Astrocyte of the spinal cord (primary cell): ENCODE measurements at regions not wholly inside any gene's neighbourhood (a gene's known extent, or its start where the extent isn't known, plus 50 kb on each side); places are given as distances from the start of the nearest gene placed in this dataset.
"Not testable (repeated sequence)": the region's sequence is repeated elsewhere in the genome, so short reads cannot be mapped to it uniquely, and the experiment has no call there.

ENCODE experiments used
- DNase-seq: peaks from one replicate; pipeline ENCODE4 v3.0.0; 2011; ENCODE audit warnings: low read depth, low spot score
- H3K4me3 ChIP-seq: 2 replicates; pipeline ENCODE4 v1.5.1; 2011; ENCODE audit warnings: low read depth, mild to moderate bottlenecking, low read length, moderate library complexity
- CTCF ChIP-seq: IDR thresholded peaks from 2 replicates; pipeline ENCODE4 v1.5.1; 2012; ENCODE audit warnings: low read depth, mild to moderate bottlenecking, low read length, inconsistent platforms
- in situ Hi-C: cut with HindIII; loops from 2 replicates; pipeline ENCODE4 v1.10.0; 2017; ENCODE audit warnings: low sequenced_read_pairs

GRCh38 chr4:103402198-103402597 is 204.1 kb upstream of the CENPE start:
- no peak for DNase-seq
- no peak for TF ChIP-seq CTCF
- no peak overlapping the region for H3K4me3 ChIP-seq
- in situ Hi-C loops, result no loop called here

GRCh38 chr4:103400405-103400804 is 202.3 kb upstream of the CENPE start:
- peak; percentile 30 for DNase-seq
- in situ Hi-C loops, result no loop called here
- TF ChIP-seq CTCF, result no peak
- no peak overlapping the region for H3K4me3 ChIP-seq

- H3K4me3 ChIP-seq, result no peak overlapping the region
- DNase-seq, result no peak
- TF ChIP-seq CTCF, result no peak
- in situ Hi-C loops, result no loop called here
These were observed 199.4 kb upstream of the CENPE start for GRCh38 chr4:103397541-103397940.

GRCh38 chr4:103387508-103388011 is 189.4 kb upstream of the CENPE start:
- H3K4me3 ChIP-seq, DNase-seq, in situ Hi-C loops: not testable (repeated sequence)

GRCh38 chr4:103385565-103385964 is 187.4 kb upstream of the CENPE start:
- DNase-seq, in situ Hi-C loops, H3K4me3 ChIP-seq: not testable (repeated sequence)

DNA sequence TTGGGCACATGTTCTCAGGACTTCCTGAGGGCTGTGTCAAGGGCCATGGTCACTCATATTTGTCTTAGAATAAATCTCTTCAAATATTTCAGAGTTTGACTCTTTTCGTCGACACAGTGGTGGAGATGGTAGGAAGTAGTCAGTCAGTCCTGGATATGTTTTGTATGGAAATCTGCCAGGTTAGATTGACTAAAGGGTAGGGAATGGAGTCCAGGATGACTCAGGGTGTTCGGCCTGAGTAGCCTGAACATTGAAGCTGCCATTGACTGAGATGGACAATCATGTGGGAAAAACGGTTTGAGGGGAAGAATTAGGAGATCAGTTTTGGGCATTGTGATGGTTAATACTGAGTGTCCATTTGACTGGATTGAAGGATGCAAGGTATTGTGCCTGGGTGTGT is 177.1 kb upstream of the CENPE start:
- peak; percentile 74 for DNase-seq
- no peak for TF ChIP-seq CTCF
- in situ Hi-C loops, result no loop called here
- no peak overlapping the region for H3K4me3 ChIP-seq

DNA sequence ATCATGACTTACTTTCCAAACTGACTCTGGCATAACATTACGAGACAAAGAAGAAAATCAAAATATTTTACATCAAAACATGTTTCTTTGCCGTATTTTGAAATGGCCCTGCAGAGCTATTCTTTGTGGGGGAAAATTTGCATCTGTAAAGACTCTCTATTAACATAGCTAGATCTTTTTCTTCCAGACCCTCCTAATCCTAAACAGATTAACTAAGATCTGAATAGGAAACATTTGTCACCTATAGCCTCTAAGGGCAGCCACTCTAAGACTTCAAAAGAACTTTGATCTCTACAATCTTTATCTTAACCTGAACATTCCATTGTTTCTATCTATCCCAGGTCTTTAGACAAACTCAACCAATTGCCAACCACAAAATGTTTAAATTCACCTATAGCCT is 176.6 kb upstream of the CENPE start:
- DNase-seq, result no peak
- TF ChIP-seq CTCF, result no peak
- H3K4me3 ChIP-seq, result no peak overlapping the region
- in situ Hi-C loops, result no loop called here

GRCh38 chr4:103374306-103374705 is 176.2 kb upstream of the CENPE start:
- no peak for DNase-seq
- H3K4me3 ChIP-seq, result no peak overlapping the region
- in situ Hi-C loops, result no loop called here
- TF ChIP-seq CTCF, result no peak
